ENCODE measurements at regions not wholly inside any gene's neighbourhood (a gene's known extent, or its start where the extent isn't known, plus 50 kb on each side); places are given as distances from the start of the nearest gene placed in this dataset.

DNA sequence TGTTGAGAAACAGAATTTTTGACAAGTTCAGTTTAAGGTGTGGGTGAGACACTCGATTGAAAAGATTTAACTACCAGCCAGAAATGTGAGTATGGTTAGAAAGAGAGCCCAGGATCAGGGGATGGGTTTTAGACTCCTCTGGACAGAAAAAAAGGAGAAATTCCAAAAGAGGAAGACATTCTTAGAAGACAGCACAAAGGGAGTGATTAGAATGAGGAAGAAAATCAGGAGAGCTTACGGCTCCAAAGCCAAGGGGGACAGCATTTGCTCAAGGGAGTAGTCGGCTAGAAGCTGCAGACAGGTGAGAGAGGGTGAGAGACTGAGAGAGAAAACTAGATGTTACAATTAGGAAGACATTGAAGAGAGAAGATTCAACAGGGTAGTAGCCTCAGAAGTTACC lies 166.1 kb downstream of the ADAMTS15 start:
- no peak for DNase-seq

GRCh38 chr11:130615561-130615960 lies 167.1 kb downstream of the ADAMTS15 start:
- DNase-seq, result no peak

DNA sequence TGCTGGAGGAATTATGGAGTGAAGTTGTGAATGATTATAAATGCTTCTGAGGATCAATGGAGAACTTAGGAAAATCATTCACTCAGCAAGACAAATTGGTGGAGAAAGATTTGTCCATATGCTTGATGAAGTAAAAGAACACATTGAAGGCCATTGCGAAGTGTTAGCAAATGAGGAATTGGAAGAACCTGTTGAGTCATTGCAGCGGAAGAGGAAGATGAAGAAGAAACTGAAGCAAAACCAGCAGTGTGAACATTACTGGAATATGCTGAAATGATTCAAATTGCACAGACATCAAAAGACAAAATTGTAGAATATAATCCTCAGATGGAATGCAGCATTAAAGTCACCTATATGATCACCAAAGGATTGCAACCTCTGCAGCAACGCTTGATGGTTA lies 168.1 kb downstream of the ADAMTS15 start:
- DNase-seq, result no peak

DNA sequence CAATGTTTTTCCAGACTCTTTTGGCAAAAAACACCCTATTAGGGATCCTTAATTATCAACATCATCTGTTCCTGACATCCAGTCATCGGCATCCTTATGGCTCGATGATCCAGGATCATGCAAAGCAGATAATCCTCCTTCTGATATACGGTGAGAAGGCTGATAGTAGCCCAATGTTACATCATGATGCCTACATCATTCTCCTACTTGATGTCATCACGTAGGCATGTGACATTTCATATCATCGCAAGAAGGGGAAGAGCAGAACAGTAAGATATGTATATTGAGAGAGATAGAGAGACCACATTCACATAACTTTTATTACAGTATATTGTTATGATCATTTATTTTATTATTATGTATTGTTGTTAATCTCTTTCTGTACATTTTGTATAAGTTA lies 168.6 kb downstream of the ADAMTS15 start:
- no peak for DNase-seq

- DNase-seq, result no peak
Measured at GRCh38 chr11:130620548-130620947, 172.1 kb downstream of the ADAMTS15 start.

DNA sequence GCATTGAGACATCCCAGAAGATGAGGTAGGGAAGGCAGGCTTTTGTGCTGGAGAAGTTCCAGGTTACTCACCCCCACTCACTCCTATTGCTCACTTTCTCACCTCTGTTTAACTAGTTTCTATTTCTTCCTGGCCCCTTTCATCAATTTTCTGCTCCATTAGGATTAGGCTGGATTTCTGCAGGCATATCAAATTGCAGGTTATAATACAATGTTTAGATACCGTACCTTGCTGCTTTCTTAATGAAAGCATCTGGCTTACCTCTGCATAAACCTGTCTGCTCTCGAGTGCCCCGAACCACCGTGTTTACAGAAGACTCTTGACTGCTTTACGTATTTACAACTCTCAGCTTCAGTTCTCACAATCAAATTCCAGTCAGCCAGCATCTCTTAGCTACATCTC lies 173.7 kb downstream of the ADAMTS15 start:
- peak; percentile 72 for DNase-seq

DNA sequence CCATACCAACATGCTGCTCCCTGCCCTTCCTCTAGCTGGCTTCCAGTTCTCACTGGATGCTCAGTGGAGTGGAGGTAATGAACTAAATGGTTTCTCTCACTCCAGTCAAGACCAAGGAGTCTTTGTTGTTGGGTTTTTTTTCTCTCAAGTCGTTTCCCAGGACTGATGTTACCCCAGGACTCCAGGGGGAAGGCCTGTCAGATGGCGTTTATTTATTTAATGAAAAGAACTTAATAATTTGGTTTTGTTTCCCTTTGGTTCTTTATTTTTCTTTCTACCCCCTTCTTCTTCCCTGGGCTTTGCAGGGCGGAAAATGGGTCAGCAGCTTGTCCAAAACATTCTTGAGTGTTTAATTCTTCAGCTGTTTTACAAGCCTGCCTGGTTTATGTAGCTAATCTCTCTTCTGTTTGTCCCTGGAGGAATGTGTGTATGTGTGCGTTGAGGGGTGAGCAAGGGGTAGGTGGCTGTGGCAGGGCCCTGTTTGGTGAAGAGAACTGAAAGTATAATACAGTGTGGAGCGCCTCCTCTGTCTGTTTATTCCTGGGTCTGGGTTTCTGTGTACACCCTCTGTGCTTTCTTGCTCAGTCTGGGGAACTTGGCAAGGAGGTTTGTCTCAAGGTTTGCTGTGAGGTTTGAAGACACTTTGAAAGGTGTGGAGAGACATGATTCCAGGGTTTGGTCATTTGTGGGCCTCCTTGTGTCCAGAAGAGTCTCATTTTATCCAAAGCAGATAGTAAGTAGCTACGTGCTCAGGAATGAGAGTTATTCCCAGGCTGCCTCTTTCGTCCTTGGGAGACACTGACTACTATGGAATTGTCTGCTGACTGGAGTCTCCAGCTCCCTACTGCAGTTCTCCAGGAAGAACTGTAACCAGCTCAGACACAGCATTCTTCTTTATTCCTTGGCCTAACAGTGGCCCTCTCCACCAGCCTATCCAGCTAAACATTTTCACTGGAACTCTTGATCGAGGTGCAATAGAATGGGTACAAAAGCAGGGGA lies 175.5 kb downstream of the ADAMTS15 start:
- DNase-seq, result no peak

GRCh38 chr11:130624971-130625544 lies 176.6 kb downstream of the ADAMTS15 start:
- DNase-seq, result no peak

GRCh38 chr11:130625578-130626306 lies 177.3 kb downstream of the ADAMTS15 start:
- no peak for DNase-seq

DNA sequence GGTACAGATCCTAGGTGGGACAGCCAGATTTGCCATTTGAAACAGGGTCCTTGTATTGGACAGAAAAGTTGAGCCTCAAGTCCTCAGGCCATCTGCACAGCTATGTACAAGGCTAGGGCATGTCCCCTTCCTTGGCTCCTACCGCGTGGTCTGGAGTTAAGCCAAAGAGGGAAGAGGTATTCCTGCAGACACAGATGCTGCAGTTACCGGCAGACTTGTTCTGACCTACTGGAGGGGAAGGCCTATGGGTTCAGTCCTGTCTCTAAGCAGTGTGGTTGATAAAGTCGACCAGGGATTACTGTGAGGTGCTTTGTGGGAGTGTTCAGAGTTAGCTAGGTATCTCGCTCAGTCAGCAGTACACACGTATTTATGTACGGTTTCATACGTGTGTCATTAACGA lies 180.6 kb downstream of the ADAMTS15 start:
- DNase-seq, result no peak

DNA sequence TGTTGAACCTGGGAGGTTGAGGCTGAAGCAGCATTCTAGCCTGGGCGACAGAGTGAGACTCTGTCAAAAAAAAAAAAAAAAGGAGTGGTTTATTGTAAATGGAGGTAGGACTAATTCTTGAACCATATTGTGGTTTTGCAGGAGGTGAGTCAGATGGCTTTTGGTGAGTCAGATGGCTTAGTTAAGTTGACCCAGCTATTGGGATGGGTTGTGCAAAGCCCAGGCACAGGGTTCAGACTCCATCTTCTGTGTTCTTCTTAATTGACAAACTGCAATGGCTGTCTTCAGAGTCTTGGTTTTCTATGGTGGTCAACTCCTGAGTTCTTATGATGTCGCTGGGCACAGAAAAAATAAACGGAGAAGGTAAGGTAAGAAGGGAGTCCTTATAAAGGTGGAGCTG lies 182.7 kb downstream of the ADAMTS15 start:
- DNase-seq, result no peak

- DNase-seq, result no peak
Measured at GRCh38 chr11:130633466-130633865, 185.0 kb downstream of the ADAMTS15 start.

DNA sequence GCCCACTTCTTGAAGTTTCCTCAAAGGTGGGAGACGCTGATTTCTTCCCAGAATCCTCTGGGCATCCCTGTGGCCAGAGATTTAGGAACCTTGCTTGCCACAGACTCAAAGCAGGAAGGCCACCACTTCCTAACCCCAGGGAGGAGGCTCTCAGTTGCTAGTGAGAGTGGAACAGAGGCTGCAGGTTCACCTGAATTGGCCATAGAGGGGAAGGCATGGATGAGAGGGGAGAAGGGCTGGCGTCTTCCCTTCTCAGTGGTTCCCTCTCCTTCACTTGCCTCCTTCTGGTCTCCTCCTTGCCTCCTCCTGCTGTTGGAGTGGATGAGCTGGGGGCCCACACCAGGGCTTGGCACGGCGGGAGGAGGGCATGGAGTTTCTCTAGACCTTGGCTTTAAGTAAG lies 185.7 kb downstream of the ADAMTS15 start:
- no peak for DNase-seq

- DNase-seq, result no peak
Measured at GRCh38 chr11:130634961-130635473, 186.6 kb downstream of the ADAMTS15 start.

DNA sequence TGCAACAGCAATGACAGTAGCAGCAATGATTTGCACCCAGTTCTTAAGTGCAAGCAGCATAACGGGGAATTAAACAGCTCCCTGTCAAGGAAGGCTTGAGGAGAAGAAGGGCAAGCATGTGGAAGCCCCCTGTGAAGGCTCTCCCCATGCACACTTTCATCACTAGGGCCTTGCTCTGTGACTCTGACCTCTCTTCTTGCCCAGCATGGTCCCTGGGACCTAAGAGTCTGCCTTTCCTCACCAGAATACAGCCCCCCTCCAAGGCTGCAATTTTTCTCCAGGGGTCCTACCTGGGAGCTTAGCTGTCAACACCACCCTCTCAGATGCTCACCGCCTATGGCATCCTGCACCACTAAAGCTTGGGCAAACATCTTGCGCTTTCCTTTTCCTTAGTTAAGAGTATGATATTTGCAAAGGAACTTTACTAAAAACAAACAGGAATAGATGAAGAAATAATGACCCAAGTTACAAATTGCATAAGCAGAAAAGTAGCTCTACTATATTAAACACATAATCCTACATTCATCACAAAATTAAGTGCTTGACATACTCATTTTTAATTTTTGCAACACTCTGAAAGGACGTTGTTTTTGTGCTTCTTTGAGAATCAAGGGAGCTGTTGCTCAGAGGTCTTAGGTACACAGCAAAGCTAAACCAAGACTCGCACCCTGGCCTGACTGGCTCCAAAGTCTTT lies 187.6 kb downstream of the ADAMTS15 start:
- DNase-seq, result no peak

DNA sequence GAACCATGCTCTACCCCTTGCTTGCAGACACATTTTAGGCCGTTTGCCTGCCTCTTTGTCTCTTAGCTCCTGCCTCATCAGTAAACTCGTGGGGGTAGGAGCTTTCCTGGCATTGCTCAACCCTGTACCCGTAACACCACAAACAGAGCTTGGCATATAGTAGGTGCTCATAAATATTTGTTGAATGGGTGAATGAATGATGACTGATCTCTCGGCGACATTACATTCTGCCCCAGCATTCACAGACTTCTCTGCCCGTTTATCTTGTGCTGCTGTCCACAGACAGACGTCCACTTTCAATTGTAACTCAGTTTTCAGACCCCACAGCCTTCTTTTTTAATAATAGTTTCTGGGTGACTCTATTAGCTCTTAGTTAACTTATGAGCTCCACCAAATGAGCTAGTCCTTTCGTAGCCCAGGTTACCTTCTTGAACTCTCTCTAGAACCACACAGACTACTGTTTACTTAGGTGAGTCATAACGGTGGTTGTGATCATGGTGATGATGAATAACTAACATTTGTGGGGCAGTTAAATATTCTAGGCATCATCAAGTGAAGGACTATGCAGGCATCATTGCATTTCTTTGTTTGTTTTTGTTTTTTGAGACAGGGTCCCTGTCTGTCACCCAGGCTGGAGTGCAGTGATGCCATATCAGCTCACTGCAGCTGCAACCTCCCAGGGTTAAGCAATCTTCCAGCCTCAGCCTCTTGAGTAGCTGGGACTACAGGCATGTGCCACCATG lies 188.4 kb downstream of the ADAMTS15 start:
- DNase-seq, result no peak

DNA sequence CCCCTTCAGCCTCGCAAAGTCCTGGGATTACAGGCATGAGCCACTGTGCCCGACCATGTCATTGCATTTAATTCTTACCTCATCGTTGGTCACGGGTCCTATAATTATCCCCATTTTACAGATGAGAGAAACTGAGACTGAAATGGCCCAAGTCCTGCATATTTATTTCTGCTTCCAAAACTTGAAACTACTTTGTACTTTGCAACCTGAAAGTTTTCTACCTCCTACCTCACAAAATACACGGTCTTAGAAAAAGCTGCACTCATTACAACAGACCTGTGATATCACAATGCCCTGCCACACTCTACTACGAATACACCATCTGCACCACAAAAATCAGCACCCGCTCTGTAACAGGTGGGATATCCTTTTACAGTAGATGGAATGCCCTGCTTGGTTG lies 189.1 kb downstream of the ADAMTS15 start:
- no peak for DNase-seq

DNA sequence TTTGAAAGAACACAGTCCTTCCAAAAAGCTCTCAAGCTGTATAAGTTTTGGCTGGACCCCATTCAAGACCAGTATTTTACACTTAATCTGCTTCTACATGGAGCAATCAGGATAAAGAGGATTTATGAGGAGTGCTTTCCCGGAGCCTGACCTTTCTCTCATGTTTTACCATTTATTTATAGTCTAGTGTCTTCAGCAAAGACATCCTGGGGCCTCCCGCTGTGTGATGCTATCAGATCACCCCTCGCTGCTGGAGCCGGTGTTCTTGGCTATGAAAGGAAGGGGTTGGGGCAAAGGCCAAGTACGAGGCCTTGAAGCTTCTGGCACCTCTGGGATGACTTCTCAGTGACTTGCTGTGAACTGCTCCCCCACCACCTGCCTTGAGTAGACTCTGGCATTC lies 189.6 kb downstream of the ADAMTS15 start:
- DNase-seq, result peak; percentile 61

DNA sequence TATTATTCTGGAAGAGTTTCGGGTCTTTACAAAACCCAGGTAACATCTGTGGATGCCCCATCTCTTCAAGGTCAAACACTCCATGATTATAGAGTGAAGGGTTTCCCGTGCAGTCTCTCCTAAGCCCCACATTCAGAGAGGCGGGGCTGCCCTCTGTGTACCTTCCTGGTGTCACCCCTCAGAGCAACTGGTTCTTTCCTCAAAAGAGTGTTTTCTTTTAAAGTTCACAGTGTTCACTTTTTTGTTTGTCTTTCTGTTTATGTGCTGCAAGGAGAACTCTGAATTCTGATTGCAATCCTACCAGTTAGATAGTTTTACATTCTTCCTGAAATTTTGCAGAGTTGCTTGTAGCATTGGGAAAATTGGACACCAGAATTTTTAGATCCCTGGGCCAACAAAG lies 190.2 kb downstream of the ADAMTS15 start:
- DNase-seq, result no peak

DNA sequence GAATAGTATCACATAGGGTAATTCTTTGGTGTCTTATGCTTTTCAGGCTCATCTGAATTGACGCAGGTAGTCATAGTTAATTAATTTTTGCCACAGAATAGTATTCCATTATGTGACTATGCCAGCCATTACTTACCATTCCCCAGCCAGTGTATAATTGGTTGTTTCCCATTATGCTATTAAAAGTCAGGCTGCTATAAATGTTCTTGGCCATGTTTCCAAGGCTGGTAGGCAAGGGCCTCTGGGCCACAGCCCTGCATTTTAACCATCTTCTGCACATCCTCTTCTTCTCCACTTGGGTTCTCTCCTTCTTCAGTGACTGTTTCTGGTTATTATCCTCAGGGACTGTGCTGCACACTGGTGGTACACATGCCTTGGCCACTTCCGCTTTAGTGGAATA lies 190.9 kb downstream of the ADAMTS15 start:
- DNase-seq, result no peak

DNA sequence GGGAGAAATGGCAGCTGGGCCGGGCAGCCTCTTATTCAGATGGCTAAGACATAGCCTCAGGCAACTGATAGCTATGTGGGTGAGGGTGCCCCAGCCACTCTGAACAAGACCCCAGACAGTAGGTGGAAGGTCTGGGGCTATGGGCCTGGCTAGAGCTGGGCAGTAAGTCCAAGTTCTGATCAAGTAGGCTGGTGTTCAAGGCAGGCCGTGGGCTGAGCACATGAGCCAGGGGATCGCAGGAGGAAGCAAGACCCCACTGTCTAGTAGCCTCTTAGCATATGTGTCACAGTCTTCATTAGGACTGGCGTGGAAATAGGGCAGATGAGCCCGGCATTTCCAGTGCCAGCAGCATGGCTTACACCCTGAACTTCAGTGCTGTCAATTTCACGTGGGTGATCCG lies 192.1 kb downstream of the ADAMTS15 start:
- no peak for DNase-seq
